Stimulated activated effector memory CD8-positive, alpha-beta T cell treated with anti-CD3 and anti-CD28 coated beads, Interleukin-12 subunit alpha, Interleukin-12 subunit beta, amount 100 ng/mL, for 72 hours (primary cell): ENCODE measurements at regions not wholly inside any gene's neighbourhood (a gene's known extent, or its start where the extent isn't known, plus 50 kb on each side); places are given as distances from the start of the nearest gene placed in this dataset.
"Not testable (repeated sequence)": the region's sequence is repeated elsewhere in the genome, so short reads cannot be mapped to it uniquely, and the experiment has no call there.

Experiments used
- ATAC-seq: fragments of 150-1000 bp; cut with Tn5 transposase; 2 replicates; pipeline ENCODE4 v1.10.0; 2021
- DNase-seq, 2 donors: peaks; one replicate each; pipeline ENCODE4 v3.0.0; 2021 to 2022; ENCODE audit warnings: low spot score in 2 of 2
- H3K27ac Mint-ChIP-seq: one replicate; pipeline ENCODE4 v1.8.0; 2022; ENCODE audit warnings: mild to moderate bottlenecking, mixed read lengths
- H3K36me3 Mint-ChIP-seq: one replicate; pipeline ENCODE4 v1.8.0; 2022; ENCODE audit warnings: mild to moderate bottlenecking, mixed read lengths
- H3K4me1 Mint-ChIP-seq: one replicate; pipeline ENCODE4 v1.8.0; 2022; ENCODE audit warnings: mixed read lengths
- H3K4me3 Mint-ChIP-seq: one replicate; pipeline ENCODE4 v1.8.0; 2022; ENCODE audit warnings: mild to moderate bottlenecking, mixed read lengths
- H3K9me3 Mint-ChIP-seq: one replicate; pipeline ENCODE4 v1.8.0; 2022; ENCODE audit warnings: mixed read lengths

DNA sequence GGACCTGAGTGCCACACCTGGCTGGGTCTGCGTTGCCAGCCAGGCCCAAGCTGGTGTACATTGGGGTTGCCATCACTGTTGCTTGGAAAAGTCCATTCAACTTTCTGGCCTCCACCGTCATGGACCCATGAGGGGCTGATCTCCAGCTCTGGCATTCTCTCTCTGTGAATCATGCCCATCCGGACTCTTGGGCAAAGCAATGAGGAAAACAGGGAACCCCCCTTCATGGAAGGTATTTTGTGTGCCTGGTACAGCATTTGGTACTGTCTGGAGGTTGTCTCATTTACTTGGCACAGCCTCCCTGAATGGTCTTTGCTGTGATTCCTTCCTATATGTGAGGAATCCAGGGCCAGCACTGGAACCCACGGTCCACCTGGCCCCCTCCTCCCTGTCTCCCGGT, 99.4 kb downstream of the FOXD2 start:
- ATAC-seq, result no peak
- no peaks in the 10 kb centered on the region for H3K36me3 Mint-ChIP-seq
- no peak for DNase-seq
- no peak overlapping the region for H3K4me3 Mint-ChIP-seq
- H3K27ac Mint-ChIP-seq, result no peak overlapping the region
- H3K4me1 Mint-ChIP-seq, result peaks cover 11% of the 10 kb centered on the region
- no peaks in the 10 kb centered on the region for H3K9me3 Mint-ChIP-seq

- DNase-seq (no peak), ATAC-seq (no peak)
- Mint-ChIP-seq H3K4me3 (no peak overlapping the region), H3K36me3 (no peaks in the 10 kb centered on the region), H3K27ac (no peak overlapping the region), H3K9me3 (no peaks in the 10 kb centered on the region), H3K4me1 (peaks cover 11% of the 10 kb centered on the region)
Measured at GRCh38 chr1:47537966-47538365, 100.1 kb downstream of the FOXD2 start.

GRCh38 chr1:47538530-47538929, 100.7 kb downstream of the FOXD2 start:
- not testable (repeated sequence) for H3K9me3 Mint-ChIP-seq, H3K4me3 Mint-ChIP-seq, ATAC-seq, H3K27ac Mint-ChIP-seq, H3K4me1 Mint-ChIP-seq, H3K36me3 Mint-ChIP-seq, DNase-seq

DNA sequence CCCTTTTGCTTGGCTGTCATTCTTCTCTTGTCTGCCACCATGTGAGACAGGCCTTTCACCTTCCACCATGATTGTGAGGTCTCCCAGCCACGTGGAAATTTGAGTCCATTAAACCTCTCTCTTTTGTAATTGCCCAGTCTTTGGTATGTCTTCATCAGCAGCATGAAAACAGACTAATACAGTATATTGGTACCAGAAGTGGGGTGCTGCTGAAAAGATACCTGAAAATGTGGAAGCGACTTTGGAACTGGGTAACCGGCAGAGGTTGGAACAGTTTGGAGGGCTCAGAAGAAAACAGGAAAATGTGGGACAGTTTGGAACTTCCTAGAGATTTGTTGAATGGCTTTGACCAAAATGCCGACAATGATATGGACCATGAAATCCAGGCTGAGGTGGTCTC, 103.9 kb downstream of the FOXD2 start:
- DNase-seq, H3K36me3 Mint-ChIP-seq: not testable (repeated sequence)

DNA sequence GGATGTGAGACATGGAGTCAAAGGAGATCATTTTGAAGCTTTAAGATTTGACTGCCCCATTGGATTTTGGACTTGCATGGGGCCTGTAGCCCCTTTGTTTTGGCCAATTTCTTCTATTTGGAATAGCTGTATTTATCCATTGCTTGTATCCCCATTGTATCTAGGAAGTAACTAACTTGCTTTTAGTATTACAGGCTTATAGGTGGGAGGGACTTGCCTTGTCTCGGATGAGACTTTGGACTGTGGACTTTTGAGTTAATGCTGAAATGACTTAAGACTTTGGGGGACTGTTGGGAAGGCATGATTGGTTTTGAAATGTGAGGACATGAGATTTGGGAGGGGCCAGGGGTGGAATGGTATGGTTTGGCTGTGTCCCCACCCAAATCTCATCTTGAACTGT, 105.2 kb downstream of the FOXD2 start:
- H3K36me3 Mint-ChIP-seq, H3K4me3 Mint-ChIP-seq, H3K4me1 Mint-ChIP-seq, ATAC-seq, H3K27ac Mint-ChIP-seq, DNase-seq, H3K9me3 Mint-ChIP-seq: not testable (repeated sequence)

More for the DNA sequence above, 103.9 kb downstream of the FOXD2 start:
- H3K27ac Mint-ChIP-seq, ATAC-seq, H3K9me3 Mint-ChIP-seq, H3K4me3 Mint-ChIP-seq, H3K4me1 Mint-ChIP-seq: not testable (repeated sequence)

DNA sequence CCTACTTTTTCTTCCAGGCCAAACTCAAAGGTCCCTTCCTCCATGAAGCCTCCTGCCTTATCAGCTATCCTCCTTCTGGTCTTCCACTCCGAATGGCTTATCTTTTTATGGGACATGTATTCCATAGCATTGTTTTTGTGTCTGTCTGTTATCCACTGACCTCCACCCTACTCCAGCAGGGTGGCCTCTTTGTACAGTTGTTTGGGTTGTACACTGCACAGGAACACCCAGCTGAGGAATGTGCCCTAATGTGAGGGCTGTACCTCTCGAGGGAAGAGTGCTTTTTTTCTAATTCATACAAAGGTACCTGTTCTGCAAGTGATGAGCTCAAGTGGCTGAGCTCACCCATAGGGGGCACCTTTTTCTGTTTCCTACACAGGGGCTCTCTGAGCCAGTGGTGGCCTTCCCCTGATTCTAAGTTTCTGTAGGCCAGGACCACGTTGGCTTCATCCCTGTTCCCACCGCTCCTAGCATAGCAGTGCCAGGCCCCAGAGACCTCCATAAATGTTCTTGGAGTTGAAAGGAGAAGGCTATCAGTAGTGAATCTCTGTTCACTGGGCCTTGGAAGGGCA, 108.2 kb downstream of the FOXD2 start:
- ATAC-seq, result no peak
- Mint-ChIP-seq H3K27ac (no peak overlapping the region), H3K4me1 (no peaks in the 10 kb centered on the region), H3K9me3 (no peaks in the 10 kb centered on the region), H3K4me3 (no peak overlapping the region), H3K36me3 (no peaks in the 10 kb centered on the region)
- DNase-seq, result no peak

DNA sequence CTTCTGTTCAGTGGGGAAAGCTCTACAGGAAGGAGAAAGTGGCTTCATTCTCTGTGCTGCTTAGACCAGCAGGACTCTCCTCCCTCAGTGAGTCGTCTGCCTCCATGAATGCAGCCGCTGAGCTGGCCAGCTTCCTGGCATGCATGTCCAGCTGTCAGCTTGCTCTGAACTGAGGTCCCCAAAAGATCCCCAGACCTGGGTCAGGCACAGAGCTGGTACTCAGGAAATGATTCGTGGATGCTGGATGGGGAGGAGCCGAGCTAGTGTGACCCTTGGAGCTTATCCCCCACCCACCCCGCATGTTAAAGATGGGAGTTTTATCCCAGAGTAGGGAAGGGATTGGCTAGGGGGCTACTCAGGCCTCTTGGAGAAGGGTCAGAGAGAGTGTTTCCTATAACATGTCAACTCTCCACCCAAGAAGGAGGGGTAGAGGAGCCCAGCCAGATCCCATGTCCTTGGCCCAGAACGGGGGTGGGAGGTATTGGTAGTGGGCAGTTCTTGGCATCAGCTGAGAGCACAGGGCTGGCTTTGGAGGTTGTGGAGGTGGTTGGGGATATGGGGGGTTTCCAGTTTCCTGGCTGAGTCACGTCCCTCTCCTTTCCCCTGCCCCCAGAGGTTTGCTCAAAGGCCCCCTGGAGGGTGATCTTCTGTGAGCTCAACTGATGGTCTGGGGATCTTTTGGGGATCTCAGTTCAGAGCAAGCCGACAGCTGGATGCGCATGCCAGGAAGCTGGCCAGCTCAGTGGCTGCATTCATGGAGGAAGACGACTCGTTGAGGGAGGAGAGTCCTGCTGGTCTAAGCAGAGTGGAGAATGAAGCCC, 110.1 kb downstream of the FOXD2 start:
- no peaks in the 10 kb centered on the region for H3K9me3 Mint-ChIP-seq
- no peak overlapping the region for H3K27ac Mint-ChIP-seq
- DNase-seq (no peak), ATAC-seq (no peak)
- no peaks in the 10 kb centered on the region for H3K4me1 Mint-ChIP-seq
- H3K36me3 Mint-ChIP-seq, result no peaks in the 10 kb centered on the region
- no peak overlapping the region for H3K4me3 Mint-ChIP-seq

GRCh38 chr1:47548637-47549036, 110.8 kb downstream of the FOXD2 start:
- Mint-ChIP-seq H3K9me3 (no peaks in the 10 kb centered on the region), H3K36me3 (no peaks in the 10 kb centered on the region), H3K27ac (no peak overlapping the region), H3K4me3 (no peak overlapping the region), H3K4me1 (no peaks in the 10 kb centered on the region)
- DNase-seq (no peak), ATAC-seq (no peak)

GRCh38 chr1:47549532-47549931, 111.7 kb downstream of the FOXD2 start:
- Mint-ChIP-seq H3K36me3 (no peaks in the 10 kb centered on the region), H3K4me1 (no peaks in the 10 kb centered on the region), H3K9me3 (no peaks in the 10 kb centered on the region), H3K4me3 (no peak overlapping the region), H3K27ac (no peak overlapping the region)
- DNase-seq (no peak), ATAC-seq (no peak)

GRCh38 chr1:47550929-47551328, 113.1 kb downstream of the FOXD2 start:
- no peak for DNase-seq
- no peak for ATAC-seq
- Mint-ChIP-seq H3K9me3 (no peaks in the 10 kb centered on the region), H3K36me3 (no peaks in the 10 kb centered on the region), H3K27ac (no peak overlapping the region), H3K4me1 (no peaks in the 10 kb centered on the region), H3K4me3 (no peak overlapping the region)

GRCh38 chr1:47551971-47552528, 114.2 kb downstream of the FOXD2 start:
- no peak for ATAC-seq
- H3K27ac Mint-ChIP-seq, result peak overlapping the region; percentile 56
- no peaks in the 10 kb centered on the region for H3K36me3 Mint-ChIP-seq
- no peaks in the 10 kb centered on the region for H3K9me3 Mint-ChIP-seq
- H3K4me1 Mint-ChIP-seq, result no peaks in the 10 kb centered on the region
- no peak for DNase-seq
- no peak overlapping the region for H3K4me3 Mint-ChIP-seq

- H3K9me3 Mint-ChIP-seq, result no peaks in the 10 kb centered on the region
- no peak for DNase-seq
- ATAC-seq, result no peak
- no peaks in the 10 kb centered on the region for H3K4me1 Mint-ChIP-seq
- H3K4me3 Mint-ChIP-seq, result no peak overlapping the region
- H3K36me3 Mint-ChIP-seq, result no peaks in the 10 kb centered on the region
- no peak overlapping the region for H3K27ac Mint-ChIP-seq
Measured at GRCh38 chr1:47554082-47554481, 116.2 kb downstream of the FOXD2 start.

DNA sequence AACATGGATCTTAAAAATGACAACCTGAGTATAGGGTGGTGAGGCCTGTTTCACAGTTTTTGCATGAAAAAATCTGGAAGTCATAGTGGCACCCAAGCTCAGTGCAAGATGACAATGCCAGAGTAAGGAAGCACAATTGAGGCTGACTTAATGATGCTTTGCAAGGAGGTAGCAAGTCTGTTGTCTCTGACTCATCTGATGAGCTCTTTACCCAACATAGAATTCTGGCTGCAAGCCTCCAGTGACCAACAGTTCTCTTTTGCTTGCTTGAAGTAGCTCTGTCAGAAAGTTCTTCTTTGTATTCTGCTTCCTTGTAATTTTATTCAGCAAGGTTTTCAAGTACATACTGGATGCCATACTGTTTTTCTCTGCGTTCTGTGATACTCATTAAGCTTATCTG, 117.1 kb downstream of the FOXD2 start:
- ATAC-seq, result no peak
- Mint-ChIP-seq H3K9me3 (no peaks in the 10 kb centered on the region), H3K36me3 (no peaks in the 10 kb centered on the region)

DNA sequence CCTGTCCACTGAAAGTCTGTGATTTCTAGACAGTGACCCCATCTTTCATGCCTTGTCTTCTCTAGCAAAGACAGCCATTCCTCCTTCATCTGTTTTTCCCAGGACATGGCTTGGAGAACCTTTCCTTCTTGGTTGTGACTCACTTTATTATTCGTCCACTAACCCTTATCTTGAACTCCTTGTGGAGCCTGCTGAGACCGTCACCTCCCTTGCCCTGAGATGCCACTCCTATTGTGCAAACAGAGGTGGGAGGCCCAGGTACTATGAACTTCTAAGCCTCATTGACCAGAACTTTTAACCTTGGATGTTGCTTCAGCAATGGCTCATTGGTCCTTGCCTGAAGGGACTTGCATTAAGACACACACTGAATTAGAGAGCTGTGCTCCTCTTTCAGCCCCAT, 117.5 kb downstream of the FOXD2 start:
- Mint-ChIP-seq H3K4me1 (no peaks in the 10 kb centered on the region), H3K27ac (no peak overlapping the region), H3K36me3 (no peaks in the 10 kb centered on the region), H3K4me3 (no peak overlapping the region), H3K9me3 (no peaks in the 10 kb centered on the region)
- DNase-seq (no peak), ATAC-seq (no peak)

More for the DNA sequence above, 117.1 kb downstream of the FOXD2 start:
- H3K27ac Mint-ChIP-seq, result no peak overlapping the region
- H3K4me3 Mint-ChIP-seq, result no peak overlapping the region
- no peak for DNase-seq
- H3K4me1 Mint-ChIP-seq, result no peaks in the 10 kb centered on the region

DNA sequence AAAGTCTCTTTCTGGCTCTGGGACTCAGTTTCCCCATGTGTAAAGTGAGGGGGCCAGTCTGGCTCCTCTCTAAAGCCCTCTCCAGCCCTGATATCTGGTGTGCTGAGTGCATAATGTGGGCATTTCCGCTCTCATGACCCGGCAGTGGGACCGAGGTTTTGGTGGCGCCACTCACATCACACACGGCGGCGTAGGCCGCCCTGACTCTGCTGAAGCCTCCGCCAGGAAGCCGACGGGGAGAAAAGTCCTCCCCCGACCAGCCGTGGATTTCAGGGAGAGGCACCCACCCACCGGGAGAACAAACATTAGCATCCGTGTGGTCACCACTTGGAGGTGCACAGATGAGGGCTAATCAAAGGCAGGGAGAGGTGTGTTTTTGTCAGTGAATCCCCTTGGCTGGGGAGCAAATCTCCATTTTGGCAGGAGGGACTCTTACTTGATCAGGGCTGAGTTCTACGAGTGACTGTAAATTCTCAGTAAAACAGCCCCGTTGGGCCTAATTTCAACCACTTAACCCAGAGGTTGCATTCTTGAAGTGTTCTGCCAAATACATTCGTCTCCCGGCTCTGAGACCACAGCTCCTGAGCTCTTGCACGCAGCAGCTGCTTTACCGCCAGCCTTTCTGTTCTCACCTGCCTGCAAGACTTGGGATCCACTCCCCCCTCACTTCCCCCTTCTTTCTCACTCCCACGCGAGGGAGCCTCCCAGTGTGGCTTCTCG, 118.2 kb downstream of the FOXD2 start:
- DNase-seq (no peak), ATAC-seq (no peak)
- H3K4me1 Mint-ChIP-seq, result no peaks in the 10 kb centered on the region
- no peak overlapping the region for H3K27ac Mint-ChIP-seq
- no peaks in the 10 kb centered on the region for H3K36me3 Mint-ChIP-seq
- H3K9me3 Mint-ChIP-seq, result no peaks in the 10 kb centered on the region
- H3K4me3 Mint-ChIP-seq, result no peak overlapping the region

DNA sequence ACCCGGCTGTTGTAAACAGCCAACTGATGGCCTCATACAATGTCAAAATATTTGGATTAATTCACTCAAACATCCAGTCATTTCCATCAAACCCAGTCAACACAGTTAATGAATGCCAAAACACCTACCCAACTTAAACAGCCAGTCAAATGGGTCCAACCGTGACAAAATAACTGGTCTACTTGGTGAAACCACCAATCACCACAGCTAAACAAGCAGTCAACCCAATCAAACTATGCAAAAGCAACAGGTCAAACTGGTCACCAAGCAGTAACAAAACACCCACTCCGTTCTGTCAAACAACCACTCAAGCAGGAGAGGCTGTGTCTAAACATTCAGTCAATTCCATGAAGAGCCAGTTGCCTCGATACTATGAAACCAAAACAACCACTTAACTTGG, 119.2 kb downstream of the FOXD2 start:
- no peak for ATAC-seq
- Mint-ChIP-seq H3K4me1 (no peaks in the 10 kb centered on the region), H3K36me3 (no peaks in the 10 kb centered on the region), H3K4me3 (no peak overlapping the region), H3K27ac (no peak overlapping the region), H3K9me3 (no peaks in the 10 kb centered on the region)
- no peak for DNase-seq
